Islet precursor cell (in vitro differentiated cells): ENCODE measurements at regions not wholly inside any gene's neighbourhood (a gene's known extent, or its start where the extent isn't known, plus 50 kb on each side); places are given as distances from the start of the nearest gene placed in this dataset.
"Not testable (repeated sequence)": the region's sequence is repeated elsewhere in the genome, so short reads cannot be mapped to it uniquely, and the experiment has no call there.

Experiments used
- DNase-seq: peaks from one replicate; pipeline ENCODE4 v3.0.0-alpha.2; 2018

DNA sequence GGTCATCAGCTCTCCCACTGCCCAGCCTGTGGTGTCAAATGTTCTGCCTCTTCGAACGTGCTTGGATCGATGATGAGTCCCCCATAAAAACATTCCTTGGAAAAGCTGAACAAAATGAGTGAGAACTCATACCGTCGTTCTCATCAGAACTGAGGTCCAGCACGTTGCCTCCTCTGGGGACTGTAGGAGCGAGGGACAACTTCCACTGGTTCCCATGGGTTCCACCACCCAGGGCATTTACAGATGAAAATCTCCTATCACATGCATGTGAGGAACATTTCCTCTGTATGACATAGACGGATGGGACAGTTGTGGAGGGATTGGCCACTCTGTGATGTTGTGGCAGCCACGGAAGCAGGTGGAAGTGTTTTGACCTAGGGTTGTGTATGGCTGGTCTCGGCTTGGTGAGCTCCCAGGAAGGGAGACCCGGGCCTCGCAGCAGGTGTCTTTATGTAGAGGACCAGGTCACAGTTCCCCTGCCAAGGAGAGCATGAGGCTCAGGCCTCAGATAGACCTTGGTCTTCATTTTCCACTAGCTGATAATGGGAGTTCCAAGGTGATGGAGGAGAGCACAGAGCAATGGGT lies 113.0 kb downstream of the SNRPN start:
- DNase-seq: no peak

DNA sequence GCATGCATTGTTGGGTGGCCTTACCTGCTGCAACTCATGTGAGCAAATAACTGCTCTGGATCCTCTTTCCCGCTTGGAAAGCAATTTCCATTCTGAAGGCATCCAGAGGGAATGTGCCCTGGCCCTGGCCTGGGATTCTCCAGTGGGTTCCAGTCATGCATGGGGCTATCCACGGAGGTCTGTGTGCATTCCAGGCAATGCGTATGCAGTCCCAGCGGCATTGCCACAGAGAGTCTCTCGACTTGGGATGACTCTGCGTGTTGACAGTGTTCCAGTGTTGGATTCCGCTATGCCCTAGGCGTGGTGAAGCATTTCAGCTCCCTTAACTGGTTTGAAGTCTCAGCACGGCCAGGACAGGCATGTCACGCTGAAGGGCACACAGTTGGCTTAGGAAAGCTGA lies 113.9 kb downstream of the SNRPN start:
- no peak for DNase-seq

DNA sequence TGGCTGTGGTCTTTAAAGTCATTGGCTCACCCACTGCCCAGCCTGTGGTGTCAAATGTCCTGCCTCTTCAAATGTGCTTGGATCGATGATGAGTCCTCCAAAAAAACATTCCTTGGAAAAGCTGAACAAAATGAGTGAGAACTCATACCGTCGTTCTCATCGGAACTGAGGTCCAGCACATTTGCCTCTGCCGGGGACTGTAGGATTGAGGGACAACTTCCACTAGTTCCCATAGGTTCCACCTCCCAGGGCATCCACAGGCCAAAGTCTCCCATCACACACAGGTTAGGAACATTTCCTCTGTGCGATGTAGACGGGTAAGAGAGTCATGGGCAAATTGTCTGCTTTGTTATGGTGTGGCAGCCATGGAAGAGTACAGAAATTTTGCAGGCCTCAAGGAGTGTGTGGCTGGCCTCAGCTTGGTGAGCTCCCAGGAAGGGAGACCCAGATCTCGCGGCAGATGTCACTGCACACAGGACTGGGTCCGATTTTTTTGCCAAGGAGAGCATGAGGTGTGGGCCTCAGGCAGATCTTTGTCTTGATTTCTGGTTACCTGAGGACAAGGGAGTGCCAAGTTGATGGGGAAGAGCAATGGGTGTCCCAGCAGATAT lies 115.7 kb downstream of the SNRPN start:
- DNase-seq: no peak

- DNase-seq: no peak
Observed at GRCh38 chr15:25072857-25073476, 118.2 kb downstream of the SNRPN start.

- peak; percentile 18 for DNase-seq
Observed at GRCh38 chr15:25087137-25087536, 132.3 kb downstream of the SNRPN start.

DNA sequence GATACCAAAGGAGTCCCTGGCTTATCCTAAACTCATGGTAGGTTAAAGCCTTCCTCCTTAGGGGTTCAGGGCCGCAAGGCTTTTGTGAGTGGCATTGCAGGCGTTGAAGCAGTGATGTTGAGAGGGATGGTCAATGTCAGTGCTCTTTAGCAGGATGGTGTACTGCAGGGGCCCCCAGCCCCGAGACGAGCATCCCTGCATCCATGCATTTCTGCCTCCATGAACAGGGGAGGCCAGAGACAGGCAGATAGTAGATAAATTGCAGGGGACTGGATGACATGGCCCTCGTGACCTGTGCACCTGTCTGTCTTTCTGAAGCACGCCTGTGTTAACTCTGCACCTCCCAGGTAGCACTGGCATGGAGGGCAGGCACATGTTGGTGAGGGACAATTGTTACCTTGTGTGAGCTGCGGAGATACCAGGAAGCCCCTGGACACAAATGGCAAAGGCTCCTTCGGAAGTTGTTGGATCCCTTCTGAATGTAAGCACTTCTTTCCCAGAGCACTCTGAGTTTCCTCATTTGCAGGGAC lies 133.5 kb downstream of the SNRPN start:
- DNase-seq: peak; percentile 31

DNA sequence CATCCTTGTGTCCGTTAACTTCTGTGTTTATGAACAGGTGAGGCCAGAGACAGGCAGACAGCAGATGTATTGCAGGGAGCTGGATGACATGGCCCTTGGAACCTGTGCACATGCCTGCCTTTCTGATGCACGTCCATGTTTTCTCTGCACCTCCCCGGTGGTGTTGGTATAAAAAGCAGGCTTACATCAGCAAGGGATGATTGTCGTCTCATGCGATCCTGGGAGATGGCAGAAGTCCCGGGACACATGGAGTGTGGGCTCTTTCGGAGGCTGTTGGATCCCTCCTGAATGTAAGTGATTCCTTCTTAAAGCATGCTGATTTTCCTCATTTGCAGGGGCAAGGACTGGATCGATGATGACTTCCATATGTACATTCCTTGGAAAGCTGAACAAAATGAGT lies 134.8 kb downstream of the SNRPN start:
- DNase-seq: peak; percentile 17

GRCh38 chr15:25090073-25090733 lies 135.4 kb downstream of the SNRPN start:
- DNase-seq: peak; percentile 13

DNA sequence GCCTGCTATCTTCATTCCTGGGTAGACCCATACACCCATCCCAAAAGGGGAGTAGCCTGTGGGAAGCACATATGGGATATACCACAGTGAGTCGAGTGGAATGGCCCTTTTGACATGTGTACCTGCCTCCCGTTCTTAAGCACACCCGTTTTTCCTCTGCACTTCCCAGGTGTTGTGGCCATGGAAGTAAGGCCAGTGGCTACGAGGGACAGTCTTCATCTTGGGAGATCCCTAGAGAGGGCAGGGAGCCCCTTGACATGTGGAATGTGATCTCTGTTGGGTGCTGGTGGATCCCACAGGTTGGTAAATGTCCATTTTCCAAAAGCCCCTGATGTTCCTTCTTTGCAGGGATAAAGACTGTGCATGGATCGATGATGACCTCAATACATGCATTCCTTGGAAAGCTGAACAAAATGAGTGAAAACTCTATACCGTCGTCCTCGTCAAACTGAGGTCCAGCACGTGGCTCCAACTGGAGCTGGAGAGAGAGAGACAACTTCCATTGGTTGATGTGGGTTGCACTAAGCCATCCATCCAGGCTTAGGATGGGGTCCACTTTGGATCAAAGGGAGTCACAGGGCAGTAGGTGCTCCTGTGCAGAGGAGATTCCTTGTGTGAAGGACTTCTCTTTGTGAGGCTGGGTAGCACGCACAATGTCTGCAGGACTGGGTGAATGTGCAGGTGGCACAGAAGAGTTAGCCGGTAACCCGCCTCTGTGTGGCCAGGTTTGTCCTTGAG lies 136.8 kb downstream of the SNRPN start:
- DNase-seq: peak; percentile 20

- no peak for DNase-seq
Observed at GRCh38 chr15:25092661-25093060, 137.9 kb downstream of the SNRPN start.

- DNase-seq: peak; percentile 14
Observed at GRCh38 chr15:25093455-25094029, 138.8 kb downstream of the SNRPN start.

- DNase-seq: no peak
Observed at GRCh38 chr15:25094066-25094465, 139.3 kb downstream of the SNRPN start.

DNA sequence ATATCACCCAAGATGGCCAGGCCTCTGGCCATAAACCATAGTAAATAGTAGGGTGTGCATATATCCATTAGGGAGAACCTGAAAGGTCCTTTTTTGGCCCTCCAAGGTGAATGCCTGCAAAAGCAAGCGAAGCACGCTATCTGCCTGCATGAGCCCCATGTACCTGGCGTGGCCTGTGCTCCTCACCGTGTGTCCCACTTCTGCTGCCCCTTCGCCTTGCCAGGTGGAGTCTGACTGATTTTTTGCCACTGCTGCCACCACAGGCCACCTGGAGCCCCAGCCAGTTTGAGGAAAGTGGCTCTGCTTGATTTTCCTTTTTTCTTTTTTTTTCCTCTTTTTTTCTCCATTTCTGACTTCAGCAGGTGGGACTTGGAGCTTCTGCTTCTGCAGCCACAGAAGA lies 139.7 kb downstream of the SNRPN start:
- DNase-seq: peak; percentile 16

- DNase-seq: no peak
Observed at GRCh38 chr15:25095179-25095578, 140.4 kb downstream of the SNRPN start.

GRCh38 chr15:25099966-25100365 lies 145.2 kb downstream of the SNRPN start:
- not testable (repeated sequence) for DNase-seq

GRCh38 chr15:25106209-25106608 lies 151.4 kb downstream of the SNRPN start:
- no peak for DNase-seq

DNA sequence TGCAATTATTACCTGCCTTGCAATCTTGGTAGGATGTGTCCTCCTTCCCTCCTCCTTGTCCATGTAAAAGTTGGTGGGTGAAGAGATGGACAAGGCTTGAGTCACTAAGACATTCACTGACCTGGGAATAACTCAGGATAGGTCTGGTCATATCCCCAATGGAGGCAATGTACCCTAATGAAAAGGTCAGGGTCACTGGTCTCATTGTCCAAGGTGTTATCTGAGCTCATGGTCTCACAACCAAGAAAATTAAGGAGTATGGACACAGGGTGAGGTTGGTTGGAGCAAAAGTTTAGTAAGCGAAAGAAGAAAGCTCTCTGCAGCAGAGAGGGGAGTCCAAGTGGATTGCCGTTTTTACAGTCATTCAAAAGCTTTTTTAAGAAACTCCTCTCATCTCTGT lies 179.0 kb downstream of the SNRPN start:
- no peak for DNase-seq

- no peak for DNase-seq
Observed at GRCh38 chr15:25134546-25134945, 179.8 kb downstream of the SNRPN start.

- DNase-seq: no peak
Observed at GRCh38 chr15:25136119-25136518, 181.3 kb downstream of the SNRPN start.

GRCh38 chr15:25137013-25137412 lies 182.2 kb downstream of the SNRPN start:
- DNase-seq: no peak

- peak; percentile 27 for DNase-seq
Observed at GRCh38 chr15:25169318-25169717, 214.5 kb downstream of the SNRPN start.

- peak; percentile 35 for DNase-seq
Observed at GRCh38 chr15:25170113-25170731, 215.4 kb downstream of the SNRPN start.
